CD4-positive, alpha-beta T cell treated with Interleukin-1 beta for 1 hour (primary cell): ENCODE measurements at regions not wholly inside any gene's neighbourhood (a gene's known extent, or its start where the extent isn't known, plus 50 kb on each side); places are given as distances from the start of the nearest gene placed in this dataset.

Experiments used
- DNase-seq, 2 donors: peaks; one replicate each; pipeline ENCODE4 v3.0.0-alpha.2; 2020 to 2022

- no peak for DNase-seq
Observed at GRCh38 chr3:36298188-36298587, 82.1 kb upstream of the STAC start.

DNA sequence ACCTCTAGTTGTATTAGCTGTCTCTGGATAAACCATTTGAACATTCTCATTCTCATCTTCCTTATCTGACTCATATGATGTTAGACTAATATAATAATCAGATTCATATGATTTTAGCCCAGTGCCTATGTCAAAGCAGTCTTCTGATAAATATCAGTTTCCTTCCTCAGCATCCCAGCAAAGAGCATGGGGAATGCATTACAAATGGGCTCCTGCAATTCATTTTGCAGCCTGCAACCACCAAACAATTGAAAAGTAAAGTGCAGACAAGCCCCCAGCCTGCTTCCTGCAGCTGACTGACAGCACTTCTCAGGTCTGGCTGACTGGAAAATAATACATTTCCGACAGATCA is 78.2 kb upstream of the STAC start:
- no peak for DNase-seq

DNA sequence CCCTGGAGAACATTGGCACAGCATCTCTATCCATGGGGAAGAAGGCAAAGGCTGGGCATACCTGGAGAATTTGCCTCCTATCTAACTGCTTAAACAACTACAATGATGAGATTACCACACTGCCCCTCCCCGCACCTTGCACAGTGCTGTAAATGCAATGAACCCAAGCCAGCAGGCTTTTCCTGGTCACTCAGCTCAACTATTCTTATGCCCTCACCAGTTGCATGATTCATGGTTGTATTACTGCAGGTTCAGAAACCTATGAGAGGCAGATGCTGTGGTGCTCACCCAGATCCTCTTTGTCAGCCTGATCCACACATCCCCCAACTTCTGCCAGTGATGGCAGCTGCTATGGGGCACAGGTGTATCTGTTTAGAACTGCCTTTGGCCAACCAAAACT is 77.7 kb upstream of the STAC start:
- no peak for DNase-seq

GRCh38 chr3:36303286-36303685 is 77.0 kb upstream of the STAC start:
- no peak for DNase-seq

GRCh38 chr3:36305929-36306520 is 74.3 kb upstream of the STAC start:
- no peak for DNase-seq

DNA sequence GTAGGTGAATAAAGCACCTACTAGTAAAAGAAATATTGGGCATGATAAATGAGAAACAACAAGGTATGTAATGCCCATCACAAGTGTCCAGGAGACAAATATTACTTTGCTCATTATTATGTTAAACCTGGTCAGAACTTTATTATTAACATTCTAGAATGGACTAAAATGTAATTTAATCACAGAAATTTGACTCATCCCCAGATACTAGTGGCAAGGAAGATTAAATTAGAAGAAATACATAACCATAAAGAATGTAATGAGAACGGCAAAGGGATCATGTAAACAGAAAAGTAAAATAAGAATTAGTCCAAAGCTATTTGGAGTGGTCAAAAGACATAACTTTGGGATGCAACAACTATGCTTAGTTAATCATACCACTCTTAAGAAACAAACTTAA is 71.2 kb upstream of the STAC start:
- no peak for DNase-seq

DNA sequence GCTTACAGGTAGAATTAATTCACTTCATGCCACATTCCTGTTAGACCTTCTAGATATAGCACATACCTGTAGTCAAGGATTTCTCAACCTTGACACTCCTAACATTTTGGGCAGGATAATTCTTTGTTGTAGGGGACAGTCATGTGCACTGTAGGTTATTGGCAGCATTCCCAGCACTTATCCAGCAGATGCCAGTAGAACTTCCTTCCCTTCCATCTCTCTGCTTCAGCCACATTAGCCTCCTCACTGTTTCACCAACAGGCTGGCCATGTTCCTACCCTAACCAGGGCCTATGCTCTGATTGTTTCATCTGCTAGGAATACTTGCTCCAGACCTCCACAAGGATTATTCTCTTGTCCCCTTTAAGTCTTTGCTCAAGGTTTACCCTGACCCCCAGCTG is 68.0 kb upstream of the STAC start:
- no peak for DNase-seq

GRCh38 chr3:36317915-36318314 is 62.4 kb upstream of the STAC start:
- no peak for DNase-seq

DNA sequence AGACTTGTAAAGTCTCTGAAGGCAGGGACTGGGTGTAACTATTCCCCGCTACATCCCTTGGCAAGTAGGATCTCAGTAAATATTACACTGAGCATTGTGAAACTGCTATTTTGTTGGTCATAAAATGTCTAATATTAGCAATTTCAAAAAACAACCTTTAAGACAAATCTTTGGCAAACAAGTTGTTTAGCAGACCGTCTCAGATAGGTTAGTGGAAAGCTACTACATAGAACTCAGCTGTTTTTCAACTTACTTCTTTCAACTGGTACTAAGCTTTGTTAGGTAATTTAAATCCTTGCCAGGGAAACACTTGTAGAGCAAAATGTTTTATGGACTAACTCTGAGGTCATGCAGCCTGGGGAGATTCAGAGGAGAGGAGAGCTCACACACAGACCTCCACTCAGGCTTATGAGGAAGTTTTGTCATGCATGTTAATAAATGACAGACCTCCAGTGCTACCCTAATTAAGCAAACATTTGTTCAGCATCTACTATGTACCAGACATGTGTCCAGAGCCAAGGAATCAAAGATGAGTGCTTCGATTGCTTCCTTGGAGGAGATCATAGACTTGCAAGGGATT is 61.6 kb upstream of the STAC start:
- DNase-seq, result no peak

DNA sequence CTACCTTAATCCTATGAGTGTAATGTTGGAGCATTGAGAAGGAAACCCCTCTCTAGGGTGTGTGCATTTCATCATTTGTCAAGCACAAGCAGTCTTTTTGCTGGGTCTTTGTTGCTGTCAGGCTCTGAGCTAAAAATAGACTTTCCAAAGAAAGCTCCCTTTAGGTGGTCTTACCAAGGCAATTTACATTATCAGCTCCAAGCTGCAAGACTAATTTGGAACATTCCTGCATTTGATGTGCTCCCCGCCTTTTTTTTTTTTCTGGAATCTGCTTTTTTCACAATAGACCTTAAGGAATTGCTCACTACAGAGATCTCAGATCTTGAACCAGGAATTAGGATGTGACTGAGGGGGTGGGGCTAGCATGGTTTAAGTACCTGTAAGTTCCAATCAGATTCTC is 60.6 kb upstream of the STAC start:
- no peak for DNase-seq
